Adrenal gland (tissue), 9 donors: ENCODE measurements at regions not wholly inside any gene's neighbourhood (a gene's known extent, or its start where the extent isn't known, plus 50 kb on each side); places are given as distances from the start of the nearest gene placed in this dataset.

Source experiments
- DNase-seq, 7 donors: peaks; one replicate each; pipeline ENCODE4 v3.0.0-alpha.2; 2019 to 2020
- H3K27ac ChIP-seq, 5 donors: fragments of 200-600 bp; sonication (generic) in 4 of 5; 1 replicate in 3 of 5; 2 replicates in 2 of 5; pipeline versions ENCODE4 v1.5.1 to v1.8.0; 2016 to 2020; ENCODE audit warnings: mild to moderate bottlenecking in 1 of 5
- H3K27me3 ChIP-seq: fragments of 200-600 bp; 2 replicates; pipeline ENCODE4 v1.8.0; 2021
- H3K36me3 ChIP-seq, 2 donors: fragments of 200-600 bp; replicated peaks in 1 of 2; 1 replicate in 1 of 2; 2 replicates in 1 of 2; pipeline versions ENCODE4 v1.5.1 to v1.8.0; 2018 to 2022
- H3K4me1 ChIP-seq, 2 donors: fragments of 200-600 bp; replicated peaks in 1 of 2; 1 replicate in 1 of 2; 2 replicates in 1 of 2; pipeline versions ENCODE4 v1.5.1 to v1.8.0; 2018 to 2021
- H3K4me3 ChIP-seq, 4 donors: fragments of 200-600 bp; sonication (generic) in 3 of 4; one replicate each; pipeline ENCODE4 v1.5.1; 2016 to 2018
- H3K9me3 ChIP-seq, 3 donors: fragments of 200-600 bp; sonication (generic) in 1 of 3; replicated peaks in 1 of 3; 1 replicate in 2 of 3; 2 replicates in 1 of 3; pipeline versions ENCODE4 v1.5.1 to v1.8.0; 2016 to 2021
- POLR2A ChIP-seq, 2 donors: fragments of 450-650 bp; IDR thresholded peaks; one replicate each; pipeline ENCODE4 v1.6.1; 2017; ENCODE audit warnings: antibody characterized with exemption in 2 of 2, mild to moderate bottlenecking in 2 of 2, moderate library complexity in 1 of 2
- WGBS, 4 donors: extraction: QIAGEN DNeasy Blood & Tissue Kit in 2 of 4; methylation state at CpG; one replicate each; pipeline versions ENCODE4 v1.1.5 to v1.1.7; 2013 to 2017; 5-methylcytosine and 5-hydroxymethylcytosine counted together
- intact Hi-C, 2 donors: fragments of 100-400 bp; cut with DNase I; formaldehyde crosslinking; loops; one replicate each; pipeline versions ENCODE4 v1.14.1 to v1.15.0; 2022 to 2023
- TF ChIP-seq, protein P1 (sequence below), 6 experiments: fragments of 450-650 bp in 4 of 6; fragments of 200-600 bp in 2 of 6; sonication (generic) in 1 of 6; IDR thresholded peaks; 1 replicate in 5 of 6; 2 replicates in 1 of 6; pipeline versions ENCODE4 v1.5.1 to v1.8.0; 2016 to 2021; ENCODE audit warnings: antibody characterized with exemption in 6 of 6, mild to moderate bottlenecking in 2 of 6, moderate library complexity in 1 of 6
- donor health status: healthy with polysubstance abuse.
- donor health status: Bipolar disorder and iron deficiency.
- donor health status: DM: yes; HTN: yes; CAD: no.
- donor health status: DM: no; HTN: no; CAD: no.
- donor health status: DM: no; HTN: no; CAD: no.

DNA sequence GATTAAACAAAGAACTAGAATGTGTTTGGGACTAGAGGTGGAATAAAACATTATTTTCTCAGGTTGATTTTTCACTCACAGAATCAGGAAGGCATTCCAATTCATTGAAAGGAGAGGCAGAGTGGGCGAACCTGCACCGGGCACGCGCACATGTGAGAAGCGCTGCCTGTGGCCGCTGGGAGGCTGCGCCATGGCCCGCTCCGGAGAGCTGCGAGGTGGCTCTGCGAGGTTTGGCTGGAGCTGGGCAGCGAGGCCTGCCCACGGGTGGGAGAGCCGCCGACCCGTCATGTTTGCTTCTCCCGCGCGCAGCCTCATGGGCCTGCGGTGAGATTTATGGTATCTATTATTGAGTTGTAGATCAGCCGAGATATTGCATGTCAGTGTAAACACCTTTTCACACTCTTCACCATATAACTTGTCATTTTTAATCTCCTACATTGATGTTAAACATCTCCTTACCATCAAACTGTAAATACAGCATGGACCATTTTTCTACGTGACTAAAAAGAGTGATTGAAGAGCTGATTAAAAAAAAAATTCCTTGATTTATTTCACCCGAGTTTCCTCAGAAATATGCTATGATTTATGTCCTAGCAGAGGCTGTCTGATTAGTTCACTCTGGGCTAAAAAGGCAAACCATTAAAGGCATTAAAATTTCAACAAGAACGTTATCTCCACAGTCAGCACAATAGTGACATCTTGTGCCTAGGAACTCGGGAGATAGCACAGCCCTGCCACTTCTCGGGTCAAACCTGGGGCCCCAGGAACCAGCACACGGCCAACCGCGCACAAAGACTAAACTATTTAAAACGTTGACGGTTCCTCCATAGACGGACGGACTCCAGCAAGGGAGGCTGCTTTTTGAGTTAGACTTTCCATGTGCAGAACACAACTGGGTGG lies 96.6 kb upstream of the RNF32 start:
- 64 to 72% (median 70%) methylated on average over 23 to 33 of the region's 33 CpGs for WGBS, 4 donors
- Histone ChIP-seq H3K9me3 (no peaks in the 10 kb centered on the region), H3K4me3 (no peak overlapping the region), H3K27me3 (no peaks in the 10 kb centered on the region), H3K4me1 (no peaks in the 10 kb centered on the region), H3K36me3 (no peaks in the 10 kb centered on the region), H3K27ac (no peak overlapping the region)
- intact Hi-C loops, result loop anchor here in 1 of 2 donors (10.0 kb wide), 1 partner anchor 739 kb away; no protein-coding TSS in a partner anchor
- peak in 5 of 7 donors; percentile 30 to 65 (median 46) for DNase-seq
- TF ChIP-seq, protein P1, sequence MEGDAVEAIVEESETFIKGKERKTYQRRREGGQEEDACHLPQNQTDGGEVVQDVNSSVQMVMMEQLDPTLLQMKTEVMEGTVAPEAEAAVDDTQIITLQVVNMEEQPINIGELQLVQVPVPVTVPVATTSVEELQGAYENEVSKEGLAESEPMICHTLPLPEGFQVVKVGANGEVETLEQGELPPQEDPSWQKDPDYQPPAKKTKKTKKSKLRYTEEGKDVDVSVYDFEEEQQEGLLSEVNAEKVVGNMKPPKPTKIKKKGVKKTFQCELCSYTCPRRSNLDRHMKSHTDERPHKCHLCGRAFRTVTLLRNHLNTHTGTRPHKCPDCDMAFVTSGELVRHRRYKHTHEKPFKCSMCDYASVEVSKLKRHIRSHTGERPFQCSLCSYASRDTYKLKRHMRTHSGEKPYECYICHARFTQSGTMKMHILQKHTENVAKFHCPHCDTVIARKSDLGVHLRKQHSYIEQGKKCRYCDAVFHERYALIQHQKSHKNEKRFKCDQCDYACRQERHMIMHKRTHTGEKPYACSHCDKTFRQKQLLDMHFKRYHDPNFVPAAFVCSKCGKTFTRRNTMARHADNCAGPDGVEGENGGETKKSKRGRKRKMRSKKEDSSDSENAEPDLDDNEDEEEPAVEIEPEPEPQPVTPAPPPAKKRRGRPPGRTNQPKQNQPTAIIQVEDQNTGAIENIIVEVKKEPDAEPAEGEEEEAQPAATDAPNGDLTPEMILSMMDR (IDR thresholded peaks at IDR 0.05), result peak in 5 of 6 experiments; percentile 10 to 51 (median 19)
- no peak for TF ChIP-seq POLR2A (IDR thresholded peaks at IDR 0.05)

DNA sequence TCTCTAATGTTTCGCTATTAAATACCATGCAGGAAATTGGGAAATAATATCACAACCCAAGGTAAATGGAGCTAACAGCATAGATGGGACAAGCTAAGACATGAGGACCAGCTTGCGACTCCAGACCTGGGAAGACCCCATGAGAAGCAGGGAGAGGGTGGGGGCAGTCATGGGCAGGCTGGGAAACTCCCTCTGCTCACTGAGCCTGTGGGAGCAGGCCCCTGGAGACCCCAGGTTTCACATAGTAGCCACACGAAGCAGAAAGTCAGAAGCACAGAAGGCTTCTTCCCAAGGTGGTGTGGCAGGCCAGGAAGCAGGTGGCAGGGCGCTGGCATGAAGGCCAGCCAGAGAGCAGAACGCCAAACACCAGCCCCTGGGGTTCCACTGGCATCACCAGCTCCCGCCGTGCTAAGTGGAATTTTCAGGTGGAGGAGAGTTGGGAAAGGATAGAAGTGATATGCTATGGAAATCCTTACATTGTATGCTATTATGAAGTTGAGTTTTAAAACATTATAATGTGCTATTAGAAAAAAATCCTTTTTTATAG lies 99.9 kb upstream of the RNF32 start:
- TF ChIP-seq, protein P1 (IDR thresholded peaks at IDR 0.05), result no peak
- TF ChIP-seq POLR2A (IDR thresholded peaks at IDR 0.05), result no peak

DNA sequence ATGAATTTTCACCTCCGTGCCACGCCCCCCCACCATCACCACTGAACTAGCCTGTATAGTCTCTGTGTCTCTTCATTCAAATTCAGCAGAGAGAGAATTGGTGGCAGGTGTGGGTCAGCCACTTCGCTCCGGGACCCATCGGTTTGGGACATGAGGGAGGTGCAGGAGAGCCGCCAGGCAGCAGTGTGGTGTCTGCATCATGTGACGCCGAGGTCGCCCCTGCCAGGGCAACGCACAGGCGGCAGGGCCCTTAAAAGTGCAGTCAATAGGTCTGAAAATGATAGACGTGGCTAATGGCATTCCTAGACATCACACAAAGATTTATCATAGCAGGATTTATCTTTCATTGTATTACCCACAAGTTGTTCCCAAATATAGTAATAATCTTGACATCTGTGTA lies 100.6 kb upstream of the RNF32 start:
- WGBS, 4 donors, result 80 to 89% (median 81%) methylated on average over 8 to 12 of the region's 12 CpGs
- Histone ChIP-seq H3K36me3 (no peaks in the 10 kb centered on the region), H3K4me1 (no peaks in the 10 kb centered on the region), H3K9me3 (no peaks in the 10 kb centered on the region), H3K4me3 (no peak overlapping the region), H3K27me3 (no peaks in the 10 kb centered on the region), H3K27ac (no peak overlapping the region)
- DNase-seq, result no peak
- no peak for TF ChIP-seq POLR2A (IDR thresholded peaks at IDR 0.05)
- TF ChIP-seq, protein P1 (IDR thresholded peaks at IDR 0.05), result no peak
- intact Hi-C loops, result loop anchor here in 1 of 2 donors (10.0 kb wide), 1 partner anchor 735 kb away; no protein-coding TSS in a partner anchor

More for the DNA sequence above, 99.9 kb upstream of the RNF32 start:
- Histone ChIP-seq H3K36me3 (no peaks in the 10 kb centered on the region), H3K27me3 (no peaks in the 10 kb centered on the region), H3K9me3 (no peaks in the 10 kb centered on the region), H3K27ac (no peak overlapping the region), H3K4me3 (no peak overlapping the region), H3K4me1 (no peaks in the 10 kb centered on the region)
- DNase-seq, result no peak
- intact Hi-C loops, result loop anchor here in 1 of 2 donors (10.0 kb wide), 1 partner anchor 736 kb away; no protein-coding TSS in a partner anchor
- 84 to 94% (median 92%) methylated on average over 7 of the region's 7 CpGs for WGBS, 4 donors

DNA sequence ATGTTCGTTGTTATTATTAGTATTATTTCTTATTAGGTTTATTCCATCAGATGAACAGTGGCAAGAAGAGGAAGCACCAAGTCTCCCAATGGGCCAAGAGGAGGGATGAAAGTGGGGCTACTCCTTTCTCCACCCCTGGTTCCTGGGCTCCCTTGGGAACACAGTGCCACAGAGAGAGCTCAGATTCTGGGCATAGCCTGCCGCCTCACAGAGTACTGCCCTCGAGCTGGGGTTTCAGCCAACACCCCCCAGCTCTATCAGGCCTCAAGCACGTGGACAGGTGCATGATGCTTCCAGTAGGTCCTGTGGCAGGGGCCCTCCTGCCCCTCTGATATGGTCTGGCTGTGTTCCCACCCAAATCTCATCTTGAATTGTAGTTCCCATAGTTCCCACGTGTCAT lies 103.6 kb upstream of the RNF32 start:
- 76 to 84% (median 81%) methylated on average over 5 of the region's 5 CpGs for WGBS, 4 donors
- no peak for DNase-seq
- intact Hi-C loops, result no loop called here

More for the DNA sequence above, 103.6 kb upstream of the RNF32 start:
- no peak overlapping the region for H3K4me3 ChIP-seq
- no peaks in the 10 kb centered on the region for H3K27me3 ChIP-seq
- no peak overlapping the region for H3K27ac ChIP-seq
- no peaks in the 10 kb centered on the region for H3K36me3 ChIP-seq
- TF ChIP-seq, protein P1 (IDR thresholded peaks at IDR 0.05), result no peak
- no peak for TF ChIP-seq POLR2A (IDR thresholded peaks at IDR 0.05)
- H3K4me1 ChIP-seq, result no peaks in the 10 kb centered on the region
- H3K9me3 ChIP-seq, result no peaks in the 10 kb centered on the region
